ENCODE measurements at regions not wholly inside any gene's neighbourhood (a gene's known extent, or its start where the extent isn't known, plus 50 kb on each side); places are given as distances from the start of the nearest gene placed in this dataset.
"Not testable (repeated sequence)": the region's sequence is repeated elsewhere in the genome, so short reads cannot be mapped to it uniquely, and the experiment has no call there.

GRCh38 chrX:3824008-3824407 lies 110.6 kb upstream of the PRKX start:
- not testable (repeated sequence) for TF ChIP-seq CTCF (IDR thresholded peaks at IDR 0.05; ENCODE audit: extremely low read depth in 1 of 2, insufficient read depth in 1 of 2, low read depth in 1 of 2, low read length in 2 of 2); POLR2A (IDR thresholded peaks at IDR 0.05; ENCODE audit: low read depth, low read length); MAX (IDR thresholded peaks at IDR 0.05; ENCODE audit: insufficient read depth, insufficient read length); POLR2AphosphoS5 (IDR thresholded peaks at IDR 0.05; ENCODE audit: insufficient read depth, low read depth, low read length)
